Epithelial cell of esophagus (primary cell): ENCODE measurements at regions not wholly inside any gene's neighbourhood (a gene's known extent, or its start where the extent isn't known, plus 50 kb on each side); places are given as distances from the start of the nearest gene placed in this dataset.
"Not testable (repeated sequence)": the region's sequence is repeated elsewhere in the genome, so short reads cannot be mapped to it uniquely, and the experiment has no call there.

Experiments used
- DNase-seq: peaks from one replicate; pipeline ENCODE4 v3.0.0; 2010; ENCODE audit warnings: low read depth
- H3K4me3 ChIP-seq: 2 replicates; pipeline ENCODE4 v1.5.1; 2011; ENCODE audit warnings: mild to moderate bottlenecking, low read length, control low read depth
- CTCF ChIP-seq: IDR thresholded peaks from 2 replicates; pipeline ENCODE4 v1.5.1; 2011; ENCODE audit warnings: low read depth, mild to moderate bottlenecking, low read length, control low read depth, inconsistent platforms; ENCODE audit not compliant: insufficient read depth; ENCODE audit errors: missing control alignments

GRCh38 chr2:132318481-132318880 is 98.1 kb upstream of the GPR39 start:
- not testable (repeated sequence) for DNase-seq

GRCh38 chr2:132324005-132324404 is 92.6 kb upstream of the GPR39 start:
- H3K4me3 ChIP-seq, DNase-seq: not testable (repeated sequence)

More at GRCh38 chr2:132318481-132318880, 98.1 kb upstream of the GPR39 start:
- not testable (repeated sequence) for H3K4me3 ChIP-seq

GRCh38 chr2:132332345-132333033 is 84.1 kb upstream of the GPR39 start:
- not testable (repeated sequence) for DNase-seq

GRCh38 chr2:132337135-132337534 is 79.5 kb upstream of the GPR39 start:
- not testable (repeated sequence) for H3K4me3 ChIP-seq, DNase-seq

More at GRCh38 chr2:132332345-132333033, 84.1 kb upstream of the GPR39 start:
- not testable (repeated sequence) for H3K4me3 ChIP-seq

GRCh38 chr2:132337844-132338243 is 78.8 kb upstream of the GPR39 start:
- DNase-seq: not testable (repeated sequence)

GRCh38 chr2:132347041-132347780 is 69.4 kb upstream of the GPR39 start:
- peak overlapping the region; percentile 56 for H3K4me3 ChIP-seq
- DNase-seq: peak; percentile 79

More at GRCh38 chr2:132337844-132338243, 78.8 kb upstream of the GPR39 start:
- H3K4me3 ChIP-seq: not testable (repeated sequence)

- peak; percentile 72 for DNase-seq
- TF ChIP-seq CTCF: peak; percentile 76
- not testable (repeated sequence) for H3K4me3 ChIP-seq
These were observed 67.4 kb upstream of the GPR39 start for GRCh38 chr2:132349092-132349687.

GRCh38 chr2:132351668-132352067 is 64.9 kb upstream of the GPR39 start:
- not testable (repeated sequence) for DNase-seq, H3K4me3 ChIP-seq

- H3K4me3 ChIP-seq: peak overlapping the region; percentile 31
- DNase-seq: peak; percentile 57
These were observed 64.1 kb upstream of the GPR39 start for GRCh38 chr2:132352481-132353001.

GRCh38 chr2:132353380-132353779 is 63.2 kb upstream of the GPR39 start:
- peak; percentile 38 for DNase-seq
- H3K4me3 ChIP-seq: peak overlapping the region; percentile 39

GRCh38 chr2:132360964-132361363 is 55.6 kb upstream of the GPR39 start:
- DNase-seq, H3K4me3 ChIP-seq: not testable (repeated sequence)

GRCh38 chr2:132361498-132361897 is 55.1 kb upstream of the GPR39 start:
- not testable (repeated sequence) for DNase-seq, H3K4me3 ChIP-seq

- H3K4me3 ChIP-seq, DNase-seq: not testable (repeated sequence)
These were observed 53.3 kb upstream of the GPR39 start for GRCh38 chr2:132363352-132363751.

- H3K4me3 ChIP-seq, DNase-seq: not testable (repeated sequence)
These were observed 50.6 kb upstream of the GPR39 start for GRCh38 chr2:132365963-132366362.
